IMR-90 (cell line): ENCODE measurements at regions not wholly inside any gene's neighbourhood (a gene's known extent, or its start where the extent isn't known, plus 50 kb on each side); places are given as distances from the start of the nearest gene placed in this dataset.

Experiments
- ATAC-seq: fragments of 200-7000 bp; cut with Tn5 transposase; 2 replicates; pipeline ENCODE4 v1.9.1; 2020; ENCODE audit warnings: low read depth, mild to moderate bottlenecking, moderate library complexity
- BruUV-seq: library from RNA; stranded (reverse); fragments of 400-500 nt; replicated peaks from 2 replicates; lab custom pipeline; 2021; lab: Mats Ljungman, UMichigan
- CTCF ChIA-PET: fragments of 300-600 bp; formaldehyde crosslinking; extraction: SDS; loops from one replicate; lab custom pipeline; 2021; ENCODE audit warnings: antibody characterized with exemption; lab: Yijun Ruan, JAX
- POLR2A ChIA-PET: fragments of 300-600 bp; sonication (Branson Sonifier 250); formaldehyde crosslinking; loops from one replicate; lab custom pipeline; 2022; ENCODE audit warnings: antibody characterized with exemption; ENCODE audit not compliant: unreplicated experiment; lab: Charles Lee
- DNase-seq: peaks from one replicate; pipeline ENCODE4 v3.0.0; 2013
- H2AFZ ChIP-seq: replicated peaks from 2 replicates; pipeline ENCODE3; 2013; ENCODE audit warnings: low read length, mild to moderate bottlenecking; ENCODE audit not compliant: poor library complexity
- H2AK5ac ChIP-seq: 2 replicates; pipeline ENCODE4 v1.6.1; 2013; ENCODE audit warnings: low read depth, low read length, inconsistent platforms
- H2AK9ac ChIP-seq: replicated peaks from 2 replicates; pipeline ENCODE3; 2013; ENCODE audit warnings: mild to moderate bottlenecking, low read depth, low read length, moderate library complexity; ENCODE audit not compliant: poor library complexity
- H2BK120ac ChIP-seq: 2 replicates; pipeline ENCODE4 v1.6.1; 2013; ENCODE audit warnings: low read depth, low read length, inconsistent platforms
- H2BK15ac ChIP-seq: 3 replicates; pipeline ENCODE4 v1.6.1; 2013; ENCODE audit warnings: low read depth, low read length, inconsistent platforms
- H2BK20ac ChIP-seq: 2 replicates; pipeline ENCODE4 v1.6.1; 2013; ENCODE audit warnings: low read depth, mild to moderate bottlenecking, inconsistent platforms, low read length, moderate library complexity
- H2BK5ac ChIP-seq: 2 replicates; pipeline ENCODE4 v1.6.1; 2013; ENCODE audit warnings: mild to moderate bottlenecking, low read depth, low read length, inconsistent platforms; ENCODE audit not compliant: poor library complexity, severe bottlenecking
- H3K14ac ChIP-seq: replicated peaks from 2 replicates; pipeline ENCODE4 v1.6.1; 2013; ENCODE audit warnings: low read depth, low read length, inconsistent platforms
- H3K18ac ChIP-seq: 2 replicates; pipeline ENCODE4 v1.6.1; 2013; ENCODE audit warnings: low read depth, low read length, control low read depth
- H3K23ac ChIP-seq: 2 replicates; pipeline ENCODE4 v1.6.1; 2013; ENCODE audit warnings: low read depth, low read length, inconsistent platforms
- H3K27ac ChIP-seq: 2 replicates; pipeline ENCODE4 v1.5.1; 2013; ENCODE audit warnings: mild to moderate bottlenecking, control low read depth, low read length; ENCODE audit not compliant: insufficient read depth
- H3K27me3 ChIP-seq: 2 replicates; pipeline ENCODE4 v1.6.1; 2013; ENCODE audit warnings: low read length; ENCODE audit not compliant: control insufficient read depth, insufficient read depth
- H3K36me3 ChIP-seq: 2 replicates; pipeline ENCODE4 v1.6.1; 2013; ENCODE audit warnings: low read length, mixed read lengths; ENCODE audit not compliant: control insufficient read depth, insufficient read depth
- H3K4ac ChIP-seq: 2 replicates; pipeline ENCODE4 v1.6.1; 2013; ENCODE audit warnings: low read depth, low read length, inconsistent platforms
- H3K4me1 ChIP-seq: 2 replicates; pipeline ENCODE4 v1.6.1; 2013; ENCODE audit warnings: low read length, mixed read lengths; ENCODE audit not compliant: control insufficient read depth, insufficient read depth
- H3K4me2 ChIP-seq: 2 replicates; pipeline ENCODE4 v1.6.1; 2013; ENCODE audit warnings: low read depth, mild to moderate bottlenecking, control low read depth, low read length, moderate library complexity
- H3K4me3 ChIP-seq: 2 replicates; pipeline ENCODE4 v1.5.1; 2013; ENCODE audit warnings: low read depth, mild to moderate bottlenecking, control low read depth, low read length, moderate library complexity; ENCODE audit not compliant: insufficient read depth
- H3K56ac ChIP-seq: 2 replicates; pipeline ENCODE4 v1.6.1; 2013; ENCODE audit warnings: low read length, inconsistent platforms; ENCODE audit not compliant: insufficient read depth; ENCODE audit errors: extremely low read depth
- H3K79me1 ChIP-seq, 2 experiments: 2 replicates each; pipeline ENCODE4 v1.6.1; 2013; ENCODE audit warnings: low read length in 2 of 2, inconsistent platforms in 1 of 2, low read depth in 1 of 2
- H3K9ac ChIP-seq: 2 replicates; pipeline ENCODE4 v1.6.1; 2013; ENCODE audit warnings: low read depth, low read length, control low read depth
- H3K9me1 ChIP-seq: 2 replicates; pipeline ENCODE4 v1.6.1; 2013; ENCODE audit warnings: low read length, inconsistent platforms; ENCODE audit not compliant: insufficient read depth
- H3K9me3 ChIP-seq: 2 replicates; pipeline ENCODE4 v1.6.1; 2013; ENCODE audit warnings: low read length; ENCODE audit not compliant: control insufficient read depth, insufficient read depth
- H4K20me1 ChIP-seq: 2 replicates; pipeline ENCODE4 v1.6.1; 2013; ENCODE audit warnings: low read length, inconsistent platforms; ENCODE audit not compliant: insufficient read depth
- H4K5ac ChIP-seq: 2 replicates; pipeline ENCODE4 v1.6.1; 2013; ENCODE audit warnings: mild to moderate bottlenecking, low read depth, low read length, control low read depth
- H4K8ac ChIP-seq, 2 experiments: 2 replicates each; pipeline ENCODE4 v1.6.1; 2013; ENCODE audit warnings: low read depth in 2 of 2, low read length in 2 of 2, control low read depth in 1 of 2, inconsistent platforms in 1 of 2
- H4K91ac ChIP-seq: 2 replicates; pipeline ENCODE4 v1.6.1; 2013; ENCODE audit warnings: low read depth, low read length, inconsistent platforms; ENCODE audit not compliant: insufficient read depth
- BHLHE40 ChIP-seq: fragments of 150-350 bp; IDR thresholded peaks from 2 replicates; pipeline ENCODE4 v1.6.1; 2016; ENCODE audit warnings: mild to moderate bottlenecking, low read depth, low read length
- CEBPB ChIP-seq: IDR thresholded peaks from 2 replicates; pipeline ENCODE4 v1.6.1; 2012; ENCODE audit warnings: low read depth, low read length, improper control_type of control experiment
- CHD1 ChIP-seq: IDR thresholded peaks from 2 replicates; pipeline ENCODE4 v1.6.1; 2012; ENCODE audit warnings: low read depth, low read length, improper control_type of control experiment
- FOS ChIP-seq: fragments of 150-350 bp; IDR thresholded peaks from 2 replicates; pipeline ENCODE4 v1.6.1; 2016; ENCODE audit warnings: low read depth, low read length
- MAFK ChIP-seq: IDR thresholded peaks from 2 replicates; pipeline ENCODE4 v1.6.1; 2012; ENCODE audit warnings: low read depth, low read length, improper control_type of control experiment
- MAZ ChIP-seq: IDR thresholded peaks from 2 replicates; pipeline ENCODE4 v1.6.1; 2012; ENCODE audit warnings: low read depth, mild to moderate bottlenecking, low read length, improper control_type of control experiment, moderate library complexity, borderline replicate concordance
- MXI1 ChIP-seq: IDR thresholded peaks from 2 replicates; pipeline ENCODE4 v1.6.1; 2012; ENCODE audit warnings: low read depth, mild to moderate bottlenecking, low read length, moderate library complexity, borderline replicate concordance
- NFE2L2 ChIP-seq: fragments of 150-350 bp; IDR thresholded peaks from 2 replicates; pipeline ENCODE4 v1.6.1; 2016; ENCODE audit warnings: low read depth, mild to moderate bottlenecking, low read length
- POLR2A ChIP-seq: IDR thresholded peaks from 2 replicates; pipeline ENCODE4 v1.6.1; 2012; ENCODE audit warnings: mild to moderate bottlenecking, low read depth, low read length
- RAD21 ChIP-seq: IDR thresholded peaks from 2 replicates; pipeline ENCODE4 v1.6.1; 2012; ENCODE audit warnings: low read length, improper control_type of control experiment
- RCOR1 ChIP-seq: IDR thresholded peaks from 2 replicates; pipeline ENCODE4 v1.6.1; 2012; ENCODE audit warnings: mild to moderate bottlenecking, low read length, improper control_type of control experiment; ENCODE audit not compliant: insufficient replicate concordance
- RFX5 ChIP-seq: IDR thresholded peaks from 2 replicates; pipeline ENCODE4 v1.8.0; 2012; ENCODE audit warnings: low read depth, mild to moderate bottlenecking, low read length, moderate library complexity
- SMC3 ChIP-seq: fragments of 150-350 bp; IDR thresholded peaks from 2 replicates; pipeline ENCODE4 v1.6.1; 2016; ENCODE audit warnings: low read depth, mild to moderate bottlenecking, antibody characterized with exemption, low read length, moderate library complexity
- WGBS, 2 experiments: methylation state at CpG; one replicate each; pipeline versions ENCODE4 v1.1.5 to v1.1.7; 2013; ENCODE audit warnings: missing lambda C conversion rate in 2 of 2; ENCODE audit not compliant: insufficient read length in 1 of 2; ENCODE audit errors: extremely low coverage in 2 of 2; 5-methylcytosine and 5-hydroxymethylcytosine counted together
- dilution Hi-C: fragments of 300-500 bp; cut with HindIII; formaldehyde crosslinking; loops from one replicate; pipeline ENCODE4 v1.14.3; 2018; ENCODE audit warnings: low sequenced_read_pairs; ENCODE audit not compliant: unreplicated experiment
- in situ Hi-C: fragments of 300-500 bp; cut with MboI; formaldehyde crosslinking; loops from 3 replicates; pipeline ENCODE4 v1.14.3; 2019; ENCODE audit warnings: low sequenced_read_pairs, inconsistent platforms, mixed read lengths
- intact Hi-C: fragments of 100-400 bp; cut with micrococcal nuclease; formaldehyde crosslinking; loops from 2 replicates; pipeline ENCODE4 v1.10.0; 2022
- TF ChIP-seq, protein P1 (sequence below): conservative IDR thresholded peaks from 2 replicates; pipeline ENCODE4 v1.5.1; 2012; ENCODE audit warnings: mild to moderate bottlenecking, low read depth, low read length, improper control_type of control experiment
- TF ChIP-seq, protein P2 (sequence below): fragments of 150-350 bp; IDR thresholded peaks from 2 replicates; pipeline ENCODE4 v1.6.1; 2017; ENCODE audit warnings: mild to moderate bottlenecking, antibody characterized with exemption, low read length, low read depth
- TF ChIP-seq, protein P3 (sequence below): fragments of 150-350 bp; IDR thresholded peaks from 2 replicates; pipeline ENCODE4 v1.6.1; 2016; ENCODE audit warnings: low read depth, mild to moderate bottlenecking, low read length, moderate library complexity, borderline replicate concordance

DNA sequence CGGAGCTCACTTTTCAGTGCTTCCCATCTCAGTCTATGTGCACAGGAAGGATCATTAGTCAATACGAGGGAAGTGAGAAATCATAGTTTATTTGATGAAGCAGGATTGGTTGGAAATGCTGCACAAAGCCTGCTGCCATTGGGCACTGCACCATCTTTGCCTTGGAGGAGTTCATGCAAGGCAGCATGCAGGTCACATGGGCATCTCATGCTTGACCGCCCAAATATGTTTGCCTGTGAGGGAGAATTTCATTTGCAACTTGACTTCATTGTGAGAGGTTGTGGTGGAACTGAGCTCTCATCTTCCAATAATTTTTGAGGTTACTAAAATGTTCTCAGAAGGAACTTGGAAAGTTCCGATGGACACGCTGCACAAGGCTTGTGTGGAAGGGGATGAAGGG, 83.9 kb upstream of the SYNDIG1 start:
- intact Hi-C loops (no loop called here), dilution Hi-C loops (no loop called here), in situ Hi-C loops (no loop called here)
- no peak overlapping the region for H2BK5ac ChIP-seq
- no peak overlapping the region for H3K9ac ChIP-seq
- no peaks in the 10 kb centered on the region for H3K4me1 ChIP-seq
- no CpG with 5 or more reads among the region's 5 CpGs for WGBS, 2 experiments
- H4K91ac ChIP-seq = no peak overlapping the region
- DNase-seq = no peak
- ATAC-seq = no peak
- H4K8ac ChIP-seq = no peak overlapping the region
- no peak overlapping the region for H2BK15ac ChIP-seq
- no peak overlapping the region for H2AK9ac ChIP-seq
- no peak overlapping the region for H3K4ac ChIP-seq
- H3K18ac ChIP-seq = no peak overlapping the region
- H2AFZ ChIP-seq = no peak overlapping the region
- TF ChIP-seq MXI1 (no peak), CHD1 (no peak), CEBPB (no peak), RCOR1 (no peak), RFX5 (no peak), FOS (no peak), MAFK (no peak), BHLHE40 (no peak), SMC3 (no peak), NFE2L2 (no peak), MAZ (no peak), POLR2A (no peak), RAD21 (no peak)
- TF ChIP-seq, protein P1, sequence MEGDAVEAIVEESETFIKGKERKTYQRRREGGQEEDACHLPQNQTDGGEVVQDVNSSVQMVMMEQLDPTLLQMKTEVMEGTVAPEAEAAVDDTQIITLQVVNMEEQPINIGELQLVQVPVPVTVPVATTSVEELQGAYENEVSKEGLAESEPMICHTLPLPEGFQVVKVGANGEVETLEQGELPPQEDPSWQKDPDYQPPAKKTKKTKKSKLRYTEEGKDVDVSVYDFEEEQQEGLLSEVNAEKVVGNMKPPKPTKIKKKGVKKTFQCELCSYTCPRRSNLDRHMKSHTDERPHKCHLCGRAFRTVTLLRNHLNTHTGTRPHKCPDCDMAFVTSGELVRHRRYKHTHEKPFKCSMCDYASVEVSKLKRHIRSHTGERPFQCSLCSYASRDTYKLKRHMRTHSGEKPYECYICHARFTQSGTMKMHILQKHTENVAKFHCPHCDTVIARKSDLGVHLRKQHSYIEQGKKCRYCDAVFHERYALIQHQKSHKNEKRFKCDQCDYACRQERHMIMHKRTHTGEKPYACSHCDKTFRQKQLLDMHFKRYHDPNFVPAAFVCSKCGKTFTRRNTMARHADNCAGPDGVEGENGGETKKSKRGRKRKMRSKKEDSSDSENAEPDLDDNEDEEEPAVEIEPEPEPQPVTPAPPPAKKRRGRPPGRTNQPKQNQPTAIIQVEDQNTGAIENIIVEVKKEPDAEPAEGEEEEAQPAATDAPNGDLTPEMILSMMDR = no peak
- TF ChIP-seq, protein P2, sequence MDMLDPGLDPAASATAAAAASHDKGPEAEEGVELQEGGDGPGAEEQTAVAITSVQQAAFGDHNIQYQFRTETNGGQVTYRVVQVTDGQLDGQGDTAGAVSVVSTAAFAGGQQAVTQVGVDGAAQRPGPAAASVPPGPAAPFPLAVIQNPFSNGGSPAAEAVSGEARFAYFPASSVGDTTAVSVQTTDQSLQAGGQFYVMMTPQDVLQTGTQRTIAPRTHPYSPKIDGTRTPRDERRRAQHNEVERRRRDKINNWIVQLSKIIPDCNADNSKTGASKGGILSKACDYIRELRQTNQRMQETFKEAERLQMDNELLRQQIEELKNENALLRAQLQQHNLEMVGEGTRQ = no peak
- TF ChIP-seq, protein P3, sequence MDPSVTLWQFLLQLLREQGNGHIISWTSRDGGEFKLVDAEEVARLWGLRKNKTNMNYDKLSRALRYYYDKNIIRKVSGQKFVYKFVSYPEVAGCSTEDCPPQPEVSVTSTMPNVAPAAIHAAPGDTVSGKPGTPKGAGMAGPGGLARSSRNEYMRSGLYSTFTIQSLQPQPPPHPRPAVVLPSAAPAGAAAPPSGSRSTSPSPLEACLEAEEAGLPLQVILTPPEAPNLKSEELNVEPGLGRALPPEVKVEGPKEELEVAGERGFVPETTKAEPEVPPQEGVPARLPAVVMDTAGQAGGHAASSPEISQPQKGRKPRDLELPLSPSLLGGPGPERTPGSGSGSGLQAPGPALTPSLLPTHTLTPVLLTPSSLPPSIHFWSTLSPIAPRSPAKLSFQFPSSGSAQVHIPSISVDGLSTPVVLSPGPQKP = no peak
- H3K23ac ChIP-seq = no peak overlapping the region
- ChIA-PET CTCF (no interaction called here), POLR2A (no interaction called here)
- H3K9me3 ChIP-seq = no peaks in the 10 kb centered on the region
- no peaks in the 10 kb centered on the region for H3K79me1 ChIP-seq
- no peak overlapping the region for H3K14ac ChIP-seq
- H2AK5ac ChIP-seq = no peak overlapping the region
- H3K56ac ChIP-seq = no peak overlapping the region
- H3K36me3 ChIP-seq = no peaks in the 10 kb centered on the region
- H3K4me3 ChIP-seq = no peak overlapping the region
- H3K4me2 ChIP-seq = no peak overlapping the region
- no TSS peak for BruUV-seq
- H3K9me1 ChIP-seq = no peaks in the 10 kb centered on the region
- H4K20me1 ChIP-seq = no peaks in the 10 kb centered on the region
- no peak overlapping the region for H3K27ac ChIP-seq
- H4K5ac ChIP-seq = no peak overlapping the region
- H3K27me3 ChIP-seq = no peaks in the 10 kb centered on the region
- no peak overlapping the region for H2BK120ac ChIP-seq
- H2BK20ac ChIP-seq = no peak overlapping the region
